A673 (cell line): ENCODE measurements at regions not wholly inside any gene's neighbourhood (a gene's known extent, or its start where the extent isn't known, plus 50 kb on each side); places are given as distances from the start of the nearest gene placed in this dataset.

Experiments used
- EZH2 ChIP-seq: fragments of 200-600 bp; sonication (generic); IDR thresholded peaks from 2 replicates; pipeline ENCODE4 v1.6.1; 2017; ENCODE audit warnings: borderline replicate concordance, low read depth, mild to moderate bottlenecking, mixed read lengths, antibody characterized with exemption, low read length; ENCODE audit not compliant: poor library complexity, severe bottlenecking
- TF ChIP-seq, protein P1 (sequence below): fragments of 300-800, 200-600 bp; sonication (generic); conservative IDR thresholded peaks from 2 replicates; pipeline ENCODE4 v1.5.1; 2017; ENCODE audit warnings: low read depth, mild to moderate bottlenecking, antibody characterized with exemption, low read length, moderate library complexity, mixed read lengths

GRCh38 chr12:84766375-84766774 is 146.2 kb downstream of the SLC6A15 start:
- TF ChIP-seq, protein P1, sequence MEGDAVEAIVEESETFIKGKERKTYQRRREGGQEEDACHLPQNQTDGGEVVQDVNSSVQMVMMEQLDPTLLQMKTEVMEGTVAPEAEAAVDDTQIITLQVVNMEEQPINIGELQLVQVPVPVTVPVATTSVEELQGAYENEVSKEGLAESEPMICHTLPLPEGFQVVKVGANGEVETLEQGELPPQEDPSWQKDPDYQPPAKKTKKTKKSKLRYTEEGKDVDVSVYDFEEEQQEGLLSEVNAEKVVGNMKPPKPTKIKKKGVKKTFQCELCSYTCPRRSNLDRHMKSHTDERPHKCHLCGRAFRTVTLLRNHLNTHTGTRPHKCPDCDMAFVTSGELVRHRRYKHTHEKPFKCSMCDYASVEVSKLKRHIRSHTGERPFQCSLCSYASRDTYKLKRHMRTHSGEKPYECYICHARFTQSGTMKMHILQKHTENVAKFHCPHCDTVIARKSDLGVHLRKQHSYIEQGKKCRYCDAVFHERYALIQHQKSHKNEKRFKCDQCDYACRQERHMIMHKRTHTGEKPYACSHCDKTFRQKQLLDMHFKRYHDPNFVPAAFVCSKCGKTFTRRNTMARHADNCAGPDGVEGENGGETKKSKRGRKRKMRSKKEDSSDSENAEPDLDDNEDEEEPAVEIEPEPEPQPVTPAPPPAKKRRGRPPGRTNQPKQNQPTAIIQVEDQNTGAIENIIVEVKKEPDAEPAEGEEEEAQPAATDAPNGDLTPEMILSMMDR = no peak
- TF ChIP-seq EZH2 = no peak
